Calu3 (cell line): ENCODE measurements at regions not wholly inside any gene's neighbourhood (a gene's known extent, or its start where the extent isn't known, plus 50 kb on each side); places are given as distances from the start of the nearest gene placed in this dataset.
"Not testable (repeated sequence)": the region's sequence is repeated elsewhere in the genome, so short reads cannot be mapped to it uniquely, and the experiment has no call there.

Source experiments
- BruUV-seq: library from RNA; stranded (reverse); fragments of 400-500 nt; replicated peaks from 2 replicates; lab custom pipeline; 2021; lab: Mats Ljungman, UMichigan
- CTCF ChIA-PET: fragments of 300-600 bp; sonication (Branson Sonifier 250); formaldehyde crosslinking; loops from one replicate; lab custom pipeline; 2022; ENCODE audit warnings: antibody characterized with exemption; lab: Charles Lee
- DNase-seq: peaks from one replicate; pipeline ENCODE4 v3.0.0; 2022
- H3K27ac Mint-ChIP-seq: one replicate; pipeline ENCODE4 v1.8.0; 2022; ENCODE audit warnings: mixed read lengths; ENCODE audit not compliant: unreplicated experiment
- H3K27me3 Mint-ChIP-seq: one replicate; pipeline ENCODE4 v1.8.0; 2022; ENCODE audit warnings: mixed read lengths; ENCODE audit not compliant: unreplicated experiment
- H3K36me3 Mint-ChIP-seq: one replicate; pipeline ENCODE4 v1.8.0; 2022; ENCODE audit warnings: mild to moderate bottlenecking, moderate library complexity, mixed read lengths; ENCODE audit not compliant: insufficient read depth, unreplicated experiment
- H3K4me1 Mint-ChIP-seq: one replicate; pipeline ENCODE4 v1.8.0; 2022; ENCODE audit warnings: mild to moderate bottlenecking, low read depth, mixed read lengths; ENCODE audit not compliant: unreplicated experiment
- H3K4me3 Mint-ChIP-seq: one replicate; pipeline ENCODE4 v1.8.0; 2022; ENCODE audit warnings: mild to moderate bottlenecking, low read depth, moderate library complexity, mixed read lengths; ENCODE audit not compliant: unreplicated experiment
- H3K9me3 Mint-ChIP-seq: one replicate; pipeline ENCODE4 v1.8.0; 2022; ENCODE audit warnings: low read depth, mixed read lengths; ENCODE audit not compliant: unreplicated experiment
- intact Hi-C: fragments of 100-400 bp; cut with micrococcal nuclease; formaldehyde crosslinking; loops from one replicate; pipeline ENCODE4 v1.10.0; 2022; ENCODE audit not compliant: unreplicated experiment
- TF ChIP-seq, protein P1 (sequence below): fragments of 200-600 bp; IDR thresholded peaks from one replicate; pipeline ENCODE4 v1.8.0; 2022; ENCODE audit warnings: antibody characterized with exemption; ENCODE audit not compliant: unreplicated experiment

DNA sequence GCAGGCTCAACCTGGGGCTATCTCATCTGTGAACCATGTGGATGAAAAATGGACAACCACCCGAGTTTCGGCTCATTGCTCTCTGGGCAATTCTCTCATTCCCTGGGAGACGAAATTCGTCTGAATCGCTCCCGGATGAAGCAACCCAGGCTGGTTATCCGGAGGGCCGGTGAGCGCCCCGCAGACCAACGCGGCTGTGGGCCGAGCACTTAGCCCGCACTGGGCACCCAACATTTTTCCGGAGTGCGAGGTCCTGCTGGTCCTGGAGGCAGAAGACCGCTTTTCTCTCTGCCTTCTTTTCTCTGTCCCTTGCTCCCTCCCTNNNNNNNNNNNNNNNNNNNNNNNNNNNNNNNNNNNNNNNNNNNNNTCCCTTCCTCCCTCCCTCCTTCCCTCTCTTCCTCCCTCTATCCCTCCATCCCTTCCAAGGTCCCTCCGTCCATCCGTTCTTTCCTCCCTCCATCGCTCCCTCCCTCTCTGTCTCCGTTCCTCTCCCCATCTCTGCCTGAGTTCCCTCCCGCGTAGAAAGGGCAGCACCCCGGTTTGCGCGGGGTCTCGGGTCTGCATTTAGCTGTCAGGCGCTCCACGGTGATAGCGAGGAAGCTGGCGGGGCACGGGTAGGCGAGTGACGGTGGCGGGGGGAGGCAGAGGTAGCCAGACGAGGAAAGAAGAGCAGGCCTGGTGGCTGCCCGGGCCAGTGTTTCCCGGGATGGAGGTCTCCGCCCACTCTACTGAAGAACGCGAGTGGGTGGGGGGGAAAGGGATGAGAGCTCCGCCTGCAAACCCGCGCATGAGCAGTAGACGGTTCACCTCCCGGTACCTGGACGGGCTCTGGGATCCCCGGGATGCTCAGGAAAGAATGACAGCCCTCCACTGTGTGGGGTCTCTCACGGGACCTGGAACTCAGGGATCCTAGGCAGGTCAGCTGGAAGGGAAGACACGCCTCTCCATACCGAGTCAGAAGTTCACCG lies 1809.7 kb upstream of the DEFB115 start:
- H3K27ac Mint-ChIP-seq, H3K4me3 Mint-ChIP-seq, H3K9me3 Mint-ChIP-seq, BruUV-seq, DNase-seq, CTCF ChIA-PET, H3K4me1 Mint-ChIP-seq, H3K36me3 Mint-ChIP-seq, H3K27me3 Mint-ChIP-seq, intact Hi-C loops: not testable (repeated sequence)

GRCh38 chr20:29448806-29449470 lies 1808.5 kb upstream of the DEFB115 start:
- Mint-ChIP-seq H3K27me3 (peaks cover under 1% of the 10 kb centered on the region), H3K36me3 (no peaks in the 10 kb centered on the region), H3K9me3 (peaks cover 5% of the 10 kb centered on the region), H3K4me3 (no peak overlapping the region), H3K4me1 (no peaks in the 10 kb centered on the region), H3K27ac (no peak overlapping the region)
- TF ChIP-seq, protein P1, sequence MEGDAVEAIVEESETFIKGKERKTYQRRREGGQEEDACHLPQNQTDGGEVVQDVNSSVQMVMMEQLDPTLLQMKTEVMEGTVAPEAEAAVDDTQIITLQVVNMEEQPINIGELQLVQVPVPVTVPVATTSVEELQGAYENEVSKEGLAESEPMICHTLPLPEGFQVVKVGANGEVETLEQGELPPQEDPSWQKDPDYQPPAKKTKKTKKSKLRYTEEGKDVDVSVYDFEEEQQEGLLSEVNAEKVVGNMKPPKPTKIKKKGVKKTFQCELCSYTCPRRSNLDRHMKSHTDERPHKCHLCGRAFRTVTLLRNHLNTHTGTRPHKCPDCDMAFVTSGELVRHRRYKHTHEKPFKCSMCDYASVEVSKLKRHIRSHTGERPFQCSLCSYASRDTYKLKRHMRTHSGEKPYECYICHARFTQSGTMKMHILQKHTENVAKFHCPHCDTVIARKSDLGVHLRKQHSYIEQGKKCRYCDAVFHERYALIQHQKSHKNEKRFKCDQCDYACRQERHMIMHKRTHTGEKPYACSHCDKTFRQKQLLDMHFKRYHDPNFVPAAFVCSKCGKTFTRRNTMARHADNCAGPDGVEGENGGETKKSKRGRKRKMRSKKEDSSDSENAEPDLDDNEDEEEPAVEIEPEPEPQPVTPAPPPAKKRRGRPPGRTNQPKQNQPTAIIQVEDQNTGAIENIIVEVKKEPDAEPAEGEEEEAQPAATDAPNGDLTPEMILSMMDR, result no peak
- no peak for DNase-seq
- intact Hi-C loops, result no loop called here
- no TSS peak for BruUV-seq
- CTCF ChIA-PET, result no interaction called here

GRCh38 chr20:29452186-29452585 lies 1805.3 kb upstream of the DEFB115 start:
- Mint-ChIP-seq H3K4me3 (no peak overlapping the region), H3K27ac (no peak overlapping the region), H3K27me3 (no peaks in the 10 kb centered on the region), H3K36me3 (no peaks in the 10 kb centered on the region), H3K4me1 (no peaks in the 10 kb centered on the region), H3K9me3 (peaks cover 5% of the 10 kb centered on the region)
- intact Hi-C loops, result no loop called here
- TF ChIP-seq, protein P1, result no peak
- DNase-seq, result no peak
- no TSS peak for BruUV-seq
- CTCF ChIA-PET, result no interaction called here

GRCh38 chr20:29456987-29457693 lies 1800.3 kb upstream of the DEFB115 start:
- H3K4me3 Mint-ChIP-seq, intact Hi-C loops, DNase-seq, BruUV-seq, CTCF ChIA-PET, H3K4me1 Mint-ChIP-seq, H3K27me3 Mint-ChIP-seq, H3K36me3 Mint-ChIP-seq, H3K9me3 Mint-ChIP-seq, H3K27ac Mint-ChIP-seq: not testable (repeated sequence)

GRCh38 chr20:29472606-29473005 lies 1784.9 kb upstream of the DEFB115 start:
- peaks cover 13% of the 10 kb centered on the region for H3K9me3 Mint-ChIP-seq
- no peak for DNase-seq
- intact Hi-C loops, result no loop called here

GRCh38 chr20:29492840-29493239 lies 1764.6 kb upstream of the DEFB115 start:
- H3K36me3 Mint-ChIP-seq, intact Hi-C loops, H3K4me1 Mint-ChIP-seq, H3K4me3 Mint-ChIP-seq, H3K27me3 Mint-ChIP-seq, DNase-seq, H3K27ac Mint-ChIP-seq, CTCF ChIA-PET, BruUV-seq, H3K9me3 Mint-ChIP-seq: not testable (repeated sequence)

More at GRCh38 chr20:29472606-29473005, 1784.9 kb upstream of the DEFB115 start:
- H3K27me3 Mint-ChIP-seq, result no peaks in the 10 kb centered on the region
- no peak overlapping the region for H3K4me3 Mint-ChIP-seq
- TF ChIP-seq, protein P1, result no peak
- H3K4me1 Mint-ChIP-seq, result no peaks in the 10 kb centered on the region
- BruUV-seq, result no TSS peak
- H3K36me3 Mint-ChIP-seq, result no peaks in the 10 kb centered on the region
- CTCF ChIA-PET, result no interaction called here
- H3K27ac Mint-ChIP-seq, result no peak overlapping the region

DNA sequence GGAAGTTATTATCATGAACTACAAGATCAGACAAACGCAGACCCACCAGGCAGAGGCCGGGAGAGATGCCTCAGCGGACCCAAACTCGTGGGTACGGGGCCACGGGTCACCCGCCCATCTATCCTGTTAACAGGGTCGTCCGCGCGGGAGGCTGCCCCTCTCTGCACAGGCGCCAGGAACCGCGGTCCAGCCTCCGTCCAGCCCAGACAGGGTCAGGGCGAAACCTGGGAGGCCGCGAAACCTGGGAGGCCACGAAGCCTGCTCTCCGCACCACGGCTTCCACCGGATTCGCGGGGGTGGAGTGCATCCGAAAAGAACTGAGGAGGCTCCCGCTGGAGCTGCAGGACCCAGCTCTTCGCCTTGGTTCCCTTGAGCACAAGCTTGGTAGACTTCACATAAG lies 1760.7 kb upstream of the DEFB115 start:
- H3K27ac Mint-ChIP-seq, H3K27me3 Mint-ChIP-seq, H3K4me3 Mint-ChIP-seq, CTCF ChIA-PET, H3K36me3 Mint-ChIP-seq, intact Hi-C loops, BruUV-seq, DNase-seq, H3K4me1 Mint-ChIP-seq: not testable (repeated sequence)
- H3K9me3 Mint-ChIP-seq, result peaks cover 11% of the 10 kb centered on the region
